SK-N-SH treated with all-trans-retinoic acid at 6 μM for 48 hours (cell line): ENCODE measurements at regions not wholly inside any gene's neighbourhood (a gene's known extent, or its start where the extent isn't known, plus 50 kb on each side); places are given as distances from the start of the nearest gene placed in this dataset.

Experiments
- POU6F1 ChIP-seq: fragments of 250-450 bp; sonication (Bioruptor Pico); IDR thresholded peaks from 2 replicates; pipeline ENCODE4 v1.8.0; 2021; ENCODE audit warnings: low read depth, mild to moderate bottlenecking, moderate library complexity, borderline replicate concordance
- RARB ChIP-seq: fragments of 250-450 bp; sonication (Bioruptor Pico); IDR thresholded peaks from 2 replicates; pipeline ENCODE4 v1.8.0; 2021; ENCODE audit warnings: mild to moderate bottlenecking, moderate library complexity
- ZC3H10 ChIP-seq: fragments of 250-450 bp; sonication (Bioruptor Pico); IDR thresholded peaks from 2 replicates; pipeline ENCODE4 v1.5.1; 2021; ENCODE audit warnings: mild to moderate bottlenecking, moderate library complexity
- ZFP3 ChIP-seq: fragments of 250-450 bp; sonication (Bioruptor Pico); IDR thresholded peaks from 2 replicates; pipeline ENCODE4 v1.5.0; 2020; ENCODE audit warnings: mild to moderate bottlenecking, moderate library complexity
- ZNF8 ChIP-seq: fragments of 450-650 bp; formaldehyde crosslinking; IDR thresholded peaks from 2 replicates; pipeline ENCODE4 v1.5.0; 2020; ENCODE audit warnings: mild to moderate bottlenecking, moderate library complexity

GRCh38 chr1:228835456-228835855 is 100.2 kb downstream of the RHOU start:
- no peak for TF ChIP-seq ZNF8
- TF ChIP-seq ZFP3 (CRISPR knock-in tag) = no peak
- no peak for TF ChIP-seq ZC3H10 (CRISPR knock-in tag)
- TF ChIP-seq RARB (CRISPR knock-in tag) = no peak
- no peak for TF ChIP-seq POU6F1 (CRISPR knock-in tag)
